Esophagus muscularis mucosa (tissue), 3 donors: ENCODE measurements at regions not wholly inside any gene's neighbourhood (a gene's known extent, or its start where the extent isn't known, plus 50 kb on each side); places are given as distances from the start of the nearest gene placed in this dataset.

Experiments used
- POLR2A ChIP-seq: fragments of 450-650 bp; IDR thresholded peaks from one replicate; pipeline ENCODE4 v1.6.1; 2017; ENCODE audit warnings: antibody characterized with exemption, moderate library complexity, mild to moderate bottlenecking, low read depth
- TF ChIP-seq, protein P1 (sequence below), 3 experiments: fragments of 200-600 bp in 2 of 3; fragments of 450-650 bp in 1 of 3; sonication (generic) in 2 of 3; IDR thresholded peaks; one replicate each; pipeline ENCODE4 v1.5.1; 2017 to 2019; ENCODE audit warnings: antibody characterized with exemption in 3 of 3, mild to moderate bottlenecking in 2 of 3, moderate library complexity in 1 of 3

DNA sequence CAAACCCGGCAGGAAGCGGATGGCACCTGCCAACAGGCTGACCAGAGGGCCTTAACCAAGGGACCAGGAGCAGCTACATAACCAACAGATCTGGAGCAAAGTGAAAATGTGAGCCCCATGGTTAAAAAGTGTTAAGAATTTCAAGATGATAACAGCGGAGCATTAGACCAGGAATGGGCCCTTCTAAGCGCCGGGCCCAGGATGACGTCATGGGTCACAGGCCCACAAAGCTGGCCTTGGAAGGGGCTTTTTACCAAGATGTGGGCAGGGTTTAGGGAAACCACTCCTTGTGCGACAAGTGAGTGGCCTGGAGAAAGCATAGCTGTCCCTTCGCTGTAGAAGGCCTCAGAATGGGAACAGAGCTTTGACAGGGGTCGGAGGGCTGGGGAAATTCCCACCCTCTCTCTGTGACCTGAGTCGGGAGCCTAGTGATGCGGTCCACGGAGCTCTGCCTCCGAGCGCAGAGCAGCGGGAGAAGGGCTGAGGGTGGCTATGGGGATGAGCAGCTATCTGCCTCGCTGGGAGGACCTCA, 84.4 kb upstream of the RPL38 start:
- no peak for TF ChIP-seq POLR2A
- TF ChIP-seq, protein P1, sequence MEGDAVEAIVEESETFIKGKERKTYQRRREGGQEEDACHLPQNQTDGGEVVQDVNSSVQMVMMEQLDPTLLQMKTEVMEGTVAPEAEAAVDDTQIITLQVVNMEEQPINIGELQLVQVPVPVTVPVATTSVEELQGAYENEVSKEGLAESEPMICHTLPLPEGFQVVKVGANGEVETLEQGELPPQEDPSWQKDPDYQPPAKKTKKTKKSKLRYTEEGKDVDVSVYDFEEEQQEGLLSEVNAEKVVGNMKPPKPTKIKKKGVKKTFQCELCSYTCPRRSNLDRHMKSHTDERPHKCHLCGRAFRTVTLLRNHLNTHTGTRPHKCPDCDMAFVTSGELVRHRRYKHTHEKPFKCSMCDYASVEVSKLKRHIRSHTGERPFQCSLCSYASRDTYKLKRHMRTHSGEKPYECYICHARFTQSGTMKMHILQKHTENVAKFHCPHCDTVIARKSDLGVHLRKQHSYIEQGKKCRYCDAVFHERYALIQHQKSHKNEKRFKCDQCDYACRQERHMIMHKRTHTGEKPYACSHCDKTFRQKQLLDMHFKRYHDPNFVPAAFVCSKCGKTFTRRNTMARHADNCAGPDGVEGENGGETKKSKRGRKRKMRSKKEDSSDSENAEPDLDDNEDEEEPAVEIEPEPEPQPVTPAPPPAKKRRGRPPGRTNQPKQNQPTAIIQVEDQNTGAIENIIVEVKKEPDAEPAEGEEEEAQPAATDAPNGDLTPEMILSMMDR (IDR thresholded peaks at IDR 0.05): no peak
